OCI-LY7 (cell line): ENCODE measurements at regions not wholly inside any gene's neighbourhood (a gene's known extent, or its start where the extent isn't known, plus 50 kb on each side); places are given as distances from the start of the nearest gene placed in this dataset.

ENCODE experiments used
- EZH2phosphoT487 ChIP-seq: fragments of 200-600 bp; sonication (generic); IDR thresholded peaks from 2 replicates; pipeline ENCODE4 v1.6.1; 2018; ENCODE audit warnings: low read depth, borderline replicate concordance, mild to moderate bottlenecking, mixed run types, antibody characterized with exemption, low read length, moderate library complexity, mixed read lengths
- TF ChIP-seq, protein P1 (sequence below): fragments of 200-600 bp; sonication (generic); conservative IDR thresholded peaks from 2 replicates; pipeline ENCODE4 v1.5.1; 2014; ENCODE audit warnings: mild to moderate bottlenecking, antibody characterized with exemption, low read length, moderate library complexity, mixed read lengths

DNA sequence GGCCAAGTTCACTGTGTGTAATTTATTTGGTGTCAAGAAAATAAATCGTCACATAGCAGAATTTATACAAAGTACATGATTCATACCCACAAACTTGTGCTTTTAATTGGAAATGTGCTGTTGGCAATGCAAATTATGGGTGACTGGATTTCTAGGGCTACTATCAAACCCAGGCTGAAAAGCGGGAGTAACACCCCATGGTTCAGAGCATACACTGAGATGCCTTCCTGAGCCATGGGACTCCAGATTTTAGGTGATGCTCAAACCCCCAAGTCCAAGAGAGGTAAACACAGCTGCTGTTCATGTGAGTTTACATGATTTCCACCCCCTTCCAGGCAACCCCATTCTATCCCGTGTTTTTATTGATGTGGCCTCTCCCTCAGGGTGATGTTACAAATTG lies 565.9 kb upstream of the ID2 start:
- TF ChIP-seq, protein P1, sequence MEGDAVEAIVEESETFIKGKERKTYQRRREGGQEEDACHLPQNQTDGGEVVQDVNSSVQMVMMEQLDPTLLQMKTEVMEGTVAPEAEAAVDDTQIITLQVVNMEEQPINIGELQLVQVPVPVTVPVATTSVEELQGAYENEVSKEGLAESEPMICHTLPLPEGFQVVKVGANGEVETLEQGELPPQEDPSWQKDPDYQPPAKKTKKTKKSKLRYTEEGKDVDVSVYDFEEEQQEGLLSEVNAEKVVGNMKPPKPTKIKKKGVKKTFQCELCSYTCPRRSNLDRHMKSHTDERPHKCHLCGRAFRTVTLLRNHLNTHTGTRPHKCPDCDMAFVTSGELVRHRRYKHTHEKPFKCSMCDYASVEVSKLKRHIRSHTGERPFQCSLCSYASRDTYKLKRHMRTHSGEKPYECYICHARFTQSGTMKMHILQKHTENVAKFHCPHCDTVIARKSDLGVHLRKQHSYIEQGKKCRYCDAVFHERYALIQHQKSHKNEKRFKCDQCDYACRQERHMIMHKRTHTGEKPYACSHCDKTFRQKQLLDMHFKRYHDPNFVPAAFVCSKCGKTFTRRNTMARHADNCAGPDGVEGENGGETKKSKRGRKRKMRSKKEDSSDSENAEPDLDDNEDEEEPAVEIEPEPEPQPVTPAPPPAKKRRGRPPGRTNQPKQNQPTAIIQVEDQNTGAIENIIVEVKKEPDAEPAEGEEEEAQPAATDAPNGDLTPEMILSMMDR: no peak
- TF ChIP-seq EZH2phosphoT487: no peak
